ENCODE measurements at regions not wholly inside any gene's neighbourhood (a gene's known extent, or its start where the extent isn't known, plus 50 kb on each side); places are given as distances from the start of the nearest gene placed in this dataset.

GRCh38 chr10:8726084-8726778 is 671.7 kb downstream of the GATA3 start:
- no peak for DNase-seq

GRCh38 chr10:8726779-8727084 is 672.2 kb downstream of the GATA3 start:
- DNase-seq, result no peak

GRCh38 chr10:8731121-8732095 is 676.9 kb downstream of the GATA3 start:
- DNase-seq, result no peak

- no peak for DNase-seq
Measured at GRCh38 chr10:8738987-8739386, 684.5 kb downstream of the GATA3 start.

- DNase-seq, result no peak
Measured at GRCh38 chr10:8752146-8752843, 697.8 kb downstream of the GATA3 start.

GRCh38 chr10:8758029-8758428 is 703.5 kb downstream of the GATA3 start:
- no peak for DNase-seq

- no peak for DNase-seq
Measured at GRCh38 chr10:8766899-8767298, 712.4 kb downstream of the GATA3 start.

GRCh38 chr10:8767591-8767990 is 713.1 kb downstream of the GATA3 start:
- DNase-seq, result no peak

GRCh38 chr10:8768341-8768740 is 713.9 kb downstream of the GATA3 start:
- no peak for DNase-seq

- DNase-seq, result no peak
Measured at GRCh38 chr10:8768852-8769251, 714.4 kb downstream of the GATA3 start.

GRCh38 chr10:8776926-8777622 is 722.6 kb downstream of the GATA3 start:
- DNase-seq, result no peak

GRCh38 chr10:8778713-8779112 is 724.2 kb downstream of the GATA3 start:
- DNase-seq, result no peak

- DNase-seq, result no peak
Measured at GRCh38 chr10:8787649-8788048, 733.2 kb downstream of the GATA3 start.

- DNase-seq, result no peak
Measured at GRCh38 chr10:8790390-8790789, 735.9 kb downstream of the GATA3 start.

GRCh38 chr10:8794860-8795259 is 740.4 kb downstream of the GATA3 start:
- DNase-seq, result no peak

- DNase-seq, result no peak
Measured at GRCh38 chr10:8800426-8800825, 745.9 kb downstream of the GATA3 start.

- no peak for DNase-seq
Measured at GRCh38 chr10:8803992-8804391, 749.5 kb downstream of the GATA3 start.

GRCh38 chr10:8810677-8811076 is 756.2 kb downstream of the GATA3 start:
- no peak for DNase-seq

GRCh38 chr10:8811201-8811600 is 756.7 kb downstream of the GATA3 start:
- no peak for DNase-seq

- no peak for DNase-seq
Measured at GRCh38 chr10:8815969-8816368, 761.5 kb downstream of the GATA3 start.

GRCh38 chr10:8817299-8817698 is 762.8 kb downstream of the GATA3 start:
- DNase-seq, result no peak

GRCh38 chr10:8825611-8826010 is 771.1 kb downstream of the GATA3 start:
- DNase-seq, result no peak

- DNase-seq, result no peak
Measured at GRCh38 chr10:8829592-8829991, 775.1 kb downstream of the GATA3 start.

Measured in COR-L47 (cell line).